B cell (primary cell): ENCODE measurements at regions not wholly inside any gene's neighbourhood (a gene's known extent, or its start where the extent isn't known, plus 50 kb on each side); places are given as distances from the start of the nearest gene placed in this dataset.
A peak's percentile ranks its signal among the peaks of the same experiment; 100 is the strongest.

ENCODE experiments used
- ATAC-seq: fragments of 200-7000 bp; cut with Tn5 transposase; one replicate; pipeline ENCODE4 v1.10.0; 2021; ENCODE audit warnings: low read depth, mild to moderate bottlenecking, moderate number of reproducible peaks, moderate library complexity
- CTCF ChIA-PET: fragments of 350-600 bp; sonication (Branson Sonifier 250); formaldehyde crosslinking; loops from one replicate; lab custom pipeline; 2021; ENCODE audit warnings: antibody characterized with exemption, inconsistent platforms; lab: Charles Lee
- POLR2A ChIA-PET: fragments of 350-600 bp; sonication (Branson Sonifier 250); formaldehyde crosslinking; loops from one replicate; lab custom pipeline; 2021; ENCODE audit warnings: antibody characterized with exemption; lab: Charles Lee
- DNase-seq: peaks from one replicate; pipeline ENCODE4 v3.0.0; 2013
- H2AFZ ChIP-seq: 2 replicates; pipeline ENCODE4 v1.6.1; 2012; ENCODE audit warnings: mild to moderate bottlenecking, low read depth, low read length; ENCODE audit not compliant: insufficient read depth, poor library complexity, severe bottlenecking
- H3K27ac ChIP-seq, 2 donors: 1 replicate in 1 of 2; 2 replicates in 1 of 2; pipeline ENCODE4 v1.5.1; 2012 to 2013; ENCODE audit warnings: low read length in 2 of 2, mild to moderate bottlenecking in 2 of 2, moderate library complexity in 1 of 2
- H3K27me3 ChIP-seq, 4 experiments: fragments of 200-600 bp in 1 of 4; sonication (generic) in 1 of 4; replicated peaks in 1 of 4; 1 replicate in 2 of 4; 2 replicates in 2 of 4; pipeline versions ENCODE4 v1.6.1 to v1.7.0; 2013 to 2016; ENCODE audit warnings: low read length in 3 of 4, mild to moderate bottlenecking in 2 of 4, mixed read lengths in 1 of 4, moderate library complexity in 1 of 4; ENCODE audit not compliant: insufficient read depth in 4 of 4, control insufficient read depth in 3 of 4; ENCODE audit errors: control extremely low read depth in 1 of 4
- H3K36me3 ChIP-seq, 2 experiments: replicated peaks in 1 of 2; 1 replicate in 1 of 2; 2 replicates in 1 of 2; pipeline versions ENCODE4 v1.6.1 to v1.7.1; 2013; ENCODE audit warnings: low read length in 1 of 2; ENCODE audit not compliant: insufficient read depth in 2 of 2, control insufficient read depth in 1 of 2; ENCODE audit errors: control extremely low read depth in 1 of 2, extremely low read depth in 1 of 2
- H3K4me1 ChIP-seq, 2 donors: fragments of 200-600 bp in 1 of 2; sonication (generic) in 1 of 2; 1 replicate in 1 of 2; 2 replicates in 1 of 2; pipeline versions ENCODE4 v1.5.1 to v1.6.1; 2013 to 2017; ENCODE audit warnings: low read length in 2 of 2; ENCODE audit not compliant: control insufficient read depth in 2 of 2, insufficient read depth in 2 of 2
- H3K4me2 ChIP-seq: replicated peaks from 2 replicates; pipeline ENCODE3; 2012; ENCODE audit warnings: mild to moderate bottlenecking, low read depth, low read length; ENCODE audit not compliant: poor library complexity, severe bottlenecking
- H3K4me3 ChIP-seq, 5 experiments: fragments of 200-600 bp in 1 of 5; sonication (generic) in 1 of 5; 1 replicate in 3 of 5; 2 replicates in 2 of 5; pipeline versions ENCODE4 v1.5.1 to v1.7.0; 2011 to 2016; ENCODE audit warnings: low read length in 4 of 5, mild to moderate bottlenecking in 4 of 5, low read depth in 2 of 5, control low read depth in 1 of 5, moderate library complexity in 1 of 5; ENCODE audit not compliant: insufficient read depth in 1 of 5; ENCODE audit errors: control extremely low read depth in 1 of 5, extremely low read depth in 1 of 5
- H3K79me2 ChIP-seq: fragments of 200-600 bp; sonication (generic); one replicate; pipeline ENCODE4 v1.6.0; 2016; ENCODE audit warnings: low read length; ENCODE audit not compliant: control insufficient read depth, insufficient read depth
- H3K9ac ChIP-seq: fragments of 200-600 bp; sonication (generic); 2 replicates; pipeline ENCODE4 v1.6.1; 2017; ENCODE audit warnings: mild to moderate bottlenecking, low read length, moderate library complexity
- H3K9me3 ChIP-seq, 3 donors: one replicate each; pipeline versions ENCODE4 v1.6.1 to v1.7.1; 2013; ENCODE audit warnings: low read length in 2 of 3; ENCODE audit not compliant: control insufficient read depth in 2 of 3, insufficient read depth in 1 of 3; ENCODE audit errors: control extremely low read depth in 1 of 3
- H4K20me1 ChIP-seq: 2 replicates; pipeline ENCODE4 v1.6.0; 2012; ENCODE audit warnings: mild to moderate bottlenecking, low read length; ENCODE audit not compliant: insufficient read depth, control insufficient read depth, poor library complexity, severe bottlenecking
- H3K27ac Mint-ChIP-seq: one replicate; pipeline ENCODE4 v1.8.0; 2021; ENCODE audit warnings: mixed read lengths
- H3K27me3 Mint-ChIP-seq: one replicate; pipeline ENCODE4 v1.8.0; 2021; ENCODE audit warnings: mixed read lengths
- H3K4me1 Mint-ChIP-seq: one replicate; pipeline ENCODE4 v1.8.0; 2021; ENCODE audit warnings: mixed read lengths
- H3K4me3 Mint-ChIP-seq: one replicate; pipeline ENCODE4 v1.8.0; 2021; ENCODE audit warnings: mixed read lengths
- H3K9me3 Mint-ChIP-seq: one replicate; pipeline ENCODE4 v1.8.0; 2022; ENCODE audit warnings: mixed read lengths; ENCODE audit not compliant: insufficient read depth
- CTCF ChIP-seq: fragments of 200-600 bp; IDR thresholded peaks from one replicate; pipeline ENCODE4 v1.8.0; 2022; ENCODE audit warnings: antibody characterized with exemption, mild to moderate bottlenecking
- EZH2 ChIP-seq: IDR thresholded peaks from 2 replicates; pipeline ENCODE4 v1.6.1; 2012; ENCODE audit warnings: borderline replicate concordance, low read depth, mild to moderate bottlenecking, moderate library complexity, low read length; ENCODE audit not compliant: insufficient read depth, poor library complexity, severe bottlenecking
- WGBS: methylation state at CpG from one replicate; pipeline ENCODE4 v1.1.5; 2013; ENCODE audit warnings: missing lambda C conversion rate; ENCODE audit not compliant: insufficient coverage; 5-methylcytosine and 5-hydroxymethylcytosine counted together
- intact Hi-C: fragments of 100-400 bp; cut with micrococcal nuclease; formaldehyde crosslinking; loops from one replicate; pipeline ENCODE4 v1.10.0; 2022

GRCh38 chr5:125037020-125037419 is 290.6 kb upstream of the ZNF608 start:
- no peaks in the 10 kb centered on the region for H3K27me3 Mint-ChIP-seq
- Histone ChIP-seq H3K36me3 (no peaks in the 10 kb centered on the region), H3K27ac (no peak overlapping the region), H4K20me1 (no peaks in the 10 kb centered on the region), H3K4me3 (no peak overlapping the region), H3K4me2 (peak overlapping the region; percentile 19), H3K4me1 (peaks cover 25 to 26% of the 10 kb centered on the region in 2 donors), H3K9ac (no peak overlapping the region), H3K79me2 (no peaks in the 10 kb centered on the region), H3K9me3 (no peaks in the 10 kb centered on the region), H2AFZ (no peak overlapping the region), H3K27me3 (no peaks in the 10 kb centered on the region)
- WGBS = 100% methylated on average over 1 of the region's 1 CpG
- H3K9me3 Mint-ChIP-seq = no peaks in the 10 kb centered on the region
- H3K4me1 Mint-ChIP-seq = peaks cover 36% of the 10 kb centered on the region
- DNase-seq (peak; percentile 37), ATAC-seq (peak; percentile 28)
- intact Hi-C loops = loop anchor here (10.0 kb wide), 1 partner anchor 52 kb away; no protein-coding TSS in a partner anchor
- TF ChIP-seq EZH2 (no peak), CTCF (no peak)
- H3K4me3 Mint-ChIP-seq = no peak overlapping the region
- ChIA-PET CTCF (no interaction called here), POLR2A (no interaction called here)
- no peak overlapping the region for H3K27ac Mint-ChIP-seq

GRCh38 chr5:125037530-125037929 is 291.1 kb upstream of the ZNF608 start:
- no peaks in the 10 kb centered on the region for H3K27me3 Mint-ChIP-seq
- peaks cover 36% of the 10 kb centered on the region for H3K4me1 Mint-ChIP-seq
- Histone ChIP-seq H2AFZ (no peak overlapping the region), H3K9me3 (no peaks in the 10 kb centered on the region), H3K4me1 (peaks cover 25 to 26% of the 10 kb centered on the region in 2 donors), H3K27ac (no peak overlapping the region), H4K20me1 (no peaks in the 10 kb centered on the region), H3K4me2 (peak overlapping the region; percentile 19), H3K4me3 (no peak overlapping the region), H3K36me3 (no peaks in the 10 kb centered on the region), H3K27me3 (no peaks in the 10 kb centered on the region), H3K9ac (no peak overlapping the region), H3K79me2 (no peaks in the 10 kb centered on the region)
- no peaks in the 10 kb centered on the region for H3K9me3 Mint-ChIP-seq
- TF ChIP-seq EZH2 = no peak
- TF ChIP-seq CTCF = no peak
- intact Hi-C loops = loop anchor here (10.0 kb wide), 1 partner anchor 53 kb away; no protein-coding TSS in a partner anchor
- 96% methylated on average over 4 of the region's 7 CpGs for WGBS
- ATAC-seq (no peak), DNase-seq (no peak)
- POLR2A ChIA-PET = no interaction called here
- no peak overlapping the region for H3K4me3 Mint-ChIP-seq
- no peak overlapping the region for H3K27ac Mint-ChIP-seq
- CTCF ChIA-PET = no interaction called here
